Neural progenitor cell (in vitro differentiated cells): ENCODE measurements at regions not wholly inside any gene's neighbourhood (a gene's known extent, or its start where the extent isn't known, plus 50 kb on each side); places are given as distances from the start of the nearest gene placed in this dataset.

Experiments
- DNase-seq: peaks from one replicate; pipeline ENCODE4 v3.0.0-alpha.2; 2016; ENCODE audit warnings: low spot score
- H2AFZ ChIP-seq: fragments of 200-600 bp; sonication (generic); replicated peaks from 2 replicates; pipeline ENCODE4 v1.6.1; 2016; ENCODE audit warnings: antibody characterized with exemption
- H3F3A ChIP-seq: fragments of 200-600 bp; sonication (generic); 2 replicates; pipeline ENCODE4 v1.6.1; 2016; ENCODE audit warnings: antibody characterized with exemption, low read depth
- H3K27ac ChIP-seq: fragments of 200-600 bp; sonication (generic); 2 replicates; pipeline ENCODE4 v1.5.1; 2016; ENCODE audit warnings: mild to moderate bottlenecking
- H3K27me3 ChIP-seq: fragments of 200-600 bp; sonication (generic); 2 replicates; pipeline ENCODE4 v1.6.1; 2016; ENCODE audit warnings: mild to moderate bottlenecking, moderate library complexity
- H3K36me3 ChIP-seq: fragments of 200-600 bp; sonication (generic); 2 replicates; pipeline ENCODE4 v1.5.1; 2016
- H3K4me1 ChIP-seq: fragments of 200-600 bp; sonication (generic); 2 replicates; pipeline ENCODE4 v1.6.1; 2016; ENCODE audit warnings: mixed run types
- H3K4me2 ChIP-seq: fragments of 200-600 bp; sonication (generic); 2 replicates; pipeline ENCODE4 v1.6.1; 2016
- H3K4me3 ChIP-seq: fragments of 200-600 bp; sonication (generic); 2 replicates; pipeline ENCODE4 v1.5.1; 2016
- H3K79me2 ChIP-seq: fragments of 200-600 bp; sonication (generic); 2 replicates; pipeline ENCODE4 v1.6.1; 2016; ENCODE audit warnings: low read depth
- H3K9ac ChIP-seq: fragments of 200-600 bp; sonication (generic); 2 replicates; pipeline ENCODE4 v1.6.1; 2016
- H3K9me3 ChIP-seq: fragments of 200-600 bp; sonication (generic); 2 replicates; pipeline ENCODE4 v1.5.1; 2016; ENCODE audit warnings: low read depth
- H4K20me1 ChIP-seq: fragments of 200-600 bp; sonication (generic); 2 replicates; pipeline ENCODE4 v1.6.1; 2016; ENCODE audit warnings: low read depth
- H3K27ac Mint-ChIP-seq: 3 replicates; pipeline ENCODE4 v1.8.0; 2021; ENCODE audit warnings: mixed read lengths
- H3K27me3 Mint-ChIP-seq: 2 replicates; pipeline ENCODE4 v1.8.0; 2022; ENCODE audit warnings: low read depth, mild to moderate bottlenecking, inconsistent platforms, moderate library complexity, mixed read lengths; ENCODE audit not compliant: insufficient read depth
- H3K36me3 Mint-ChIP-seq: 3 replicates; pipeline ENCODE4 v1.8.0; 2021; ENCODE audit warnings: mixed read lengths
- H3K4me1 Mint-ChIP-seq: 3 replicates; pipeline ENCODE4 v1.8.0; 2021; ENCODE audit warnings: mixed read lengths
- H3K4me3 Mint-ChIP-seq: 3 replicates; pipeline ENCODE4 v1.8.0; 2021; ENCODE audit warnings: mild to moderate bottlenecking, moderate library complexity, mixed read lengths
- H3K9me3 Mint-ChIP-seq: 3 replicates; pipeline ENCODE4 v1.8.0; 2020; ENCODE audit warnings: mixed read lengths
- EZH2 ChIP-seq: fragments of 200-600 bp; sonication (generic); IDR thresholded peaks from 2 replicates; pipeline ENCODE4 v1.6.1; 2017; ENCODE audit warnings: antibody characterized with exemption, mild to moderate bottlenecking, moderate library complexity
- EZH2phosphoT487 ChIP-seq: fragments of 200-600 bp; sonication (generic); IDR thresholded peaks from 2 replicates; pipeline ENCODE4 v1.6.1; 2017; ENCODE audit warnings: antibody characterized with exemption
- TF ChIP-seq, protein P1 (sequence below): fragments of 200-600 bp; sonication (generic); IDR thresholded peaks from 2 replicates; pipeline ENCODE4 v1.5.1; 2017; ENCODE audit warnings: antibody characterized with exemption, mild to moderate bottlenecking

DNA sequence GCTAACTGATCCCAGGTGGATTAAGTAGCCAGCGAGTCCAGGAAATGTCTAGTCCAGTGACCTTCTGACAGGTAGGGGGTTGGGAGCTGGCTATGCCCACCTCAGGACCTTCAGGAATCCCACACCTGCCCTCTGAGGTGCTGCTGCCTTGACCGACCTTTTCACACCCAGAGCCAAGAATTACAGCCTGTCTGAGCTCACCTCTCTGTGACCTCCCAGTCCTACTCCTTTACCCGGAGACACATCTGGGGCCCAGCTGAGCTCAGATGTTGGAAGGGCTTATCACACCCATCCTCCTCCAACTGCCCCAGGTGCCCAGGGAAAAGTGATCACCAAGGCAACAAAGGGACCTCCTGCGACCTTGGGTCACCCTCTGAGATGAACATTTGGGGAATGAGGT, 413.3 kb upstream of the TNP1 start:
- H3K27me3 Mint-ChIP-seq: peaks cover 16% of the 10 kb centered on the region
- Histone ChIP-seq H2AFZ (no peak overlapping the region), H3K79me2 (no peaks in the 10 kb centered on the region), H3K27ac (no peak overlapping the region), H3K9ac (no peak overlapping the region), H3F3A (peaks cover 14% of the 10 kb centered on the region), H3K4me3 (no peak overlapping the region), H3K36me3 (no peaks in the 10 kb centered on the region), H3K9me3 (no peaks in the 10 kb centered on the region), H3K4me2 (no peak overlapping the region), H3K27me3 (peaks cover 70% of the 10 kb centered on the region), H4K20me1 (no peaks in the 10 kb centered on the region), H3K4me1 (peaks cover 16% of the 10 kb centered on the region)
- no peak overlapping the region for H3K4me3 Mint-ChIP-seq
- TF ChIP-seq EZH2phosphoT487 (no peak), EZH2 (no peak)
- H3K4me1 Mint-ChIP-seq: peaks cover 22% of the 10 kb centered on the region
- H3K9me3 Mint-ChIP-seq: peaks cover 6% of the 10 kb centered on the region
- H3K27ac Mint-ChIP-seq: no peak overlapping the region
- DNase-seq: no peak
- no peaks in the 10 kb centered on the region for H3K36me3 Mint-ChIP-seq

GRCh38 chr2:217271813-217272212, 411.9 kb upstream of the TNP1 start:
- H3K27ac ChIP-seq: no peak overlapping the region
- no peaks in the 10 kb centered on the region for H3K36me3 Mint-ChIP-seq
- H3K27me3 Mint-ChIP-seq: peaks cover 21% of the 10 kb centered on the region
- H4K20me1 ChIP-seq: no peaks in the 10 kb centered on the region
- peaks cover 83% of the 10 kb centered on the region for H3K27me3 ChIP-seq
- TF ChIP-seq EZH2phosphoT487: no peak
- TF ChIP-seq, protein P1, sequence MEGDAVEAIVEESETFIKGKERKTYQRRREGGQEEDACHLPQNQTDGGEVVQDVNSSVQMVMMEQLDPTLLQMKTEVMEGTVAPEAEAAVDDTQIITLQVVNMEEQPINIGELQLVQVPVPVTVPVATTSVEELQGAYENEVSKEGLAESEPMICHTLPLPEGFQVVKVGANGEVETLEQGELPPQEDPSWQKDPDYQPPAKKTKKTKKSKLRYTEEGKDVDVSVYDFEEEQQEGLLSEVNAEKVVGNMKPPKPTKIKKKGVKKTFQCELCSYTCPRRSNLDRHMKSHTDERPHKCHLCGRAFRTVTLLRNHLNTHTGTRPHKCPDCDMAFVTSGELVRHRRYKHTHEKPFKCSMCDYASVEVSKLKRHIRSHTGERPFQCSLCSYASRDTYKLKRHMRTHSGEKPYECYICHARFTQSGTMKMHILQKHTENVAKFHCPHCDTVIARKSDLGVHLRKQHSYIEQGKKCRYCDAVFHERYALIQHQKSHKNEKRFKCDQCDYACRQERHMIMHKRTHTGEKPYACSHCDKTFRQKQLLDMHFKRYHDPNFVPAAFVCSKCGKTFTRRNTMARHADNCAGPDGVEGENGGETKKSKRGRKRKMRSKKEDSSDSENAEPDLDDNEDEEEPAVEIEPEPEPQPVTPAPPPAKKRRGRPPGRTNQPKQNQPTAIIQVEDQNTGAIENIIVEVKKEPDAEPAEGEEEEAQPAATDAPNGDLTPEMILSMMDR: no peak
- TF ChIP-seq EZH2: no peak
- H3K9ac ChIP-seq: no peak overlapping the region
- H3K4me3 ChIP-seq: no peak overlapping the region
- H3K9me3 ChIP-seq: no peaks in the 10 kb centered on the region
- peaks cover 19% of the 10 kb centered on the region for H3K9me3 Mint-ChIP-seq
- H3F3A ChIP-seq: peaks cover 14% of the 10 kb centered on the region
- H3K79me2 ChIP-seq: no peaks in the 10 kb centered on the region
- no peaks in the 10 kb centered on the region for H3K36me3 ChIP-seq
- peaks cover 16% of the 10 kb centered on the region for H3K4me1 ChIP-seq
- H3K4me3 Mint-ChIP-seq: no peak overlapping the region
- no peak overlapping the region for H3K4me2 ChIP-seq
- H3K4me1 Mint-ChIP-seq: peaks cover 22% of the 10 kb centered on the region
- H3K27ac Mint-ChIP-seq: no peak overlapping the region
- H2AFZ ChIP-seq: no peak overlapping the region
- DNase-seq: no peak

- Histone ChIP-seq H3K9ac (no peak overlapping the region), H3K4me2 (peak overlapping the region; percentile 53), H2AFZ (no peak overlapping the region), H3K27ac (no peak overlapping the region), H4K20me1 (no peaks in the 10 kb centered on the region), H3K79me2 (no peaks in the 10 kb centered on the region), H3K4me1 (peaks cover 16% of the 10 kb centered on the region), H3K9me3 (no peaks in the 10 kb centered on the region), H3K27me3 (peaks cover 79% of the 10 kb centered on the region), H3F3A (peaks cover 14% of the 10 kb centered on the region), H3K36me3 (no peaks in the 10 kb centered on the region), H3K4me3 (no peak overlapping the region)
- DNase-seq: peak; percentile 16
- peaks cover 22% of the 10 kb centered on the region for H3K4me1 Mint-ChIP-seq
- H3K36me3 Mint-ChIP-seq: no peaks in the 10 kb centered on the region
- H3K9me3 Mint-ChIP-seq: peaks cover 26% of the 10 kb centered on the region
- H3K4me3 Mint-ChIP-seq: peak overlapping the region; percentile 21
- TF ChIP-seq, protein P1: no peak
- TF ChIP-seq EZH2phosphoT487 (no peak), EZH2 (no peak)
- H3K27ac Mint-ChIP-seq: no peak overlapping the region
- peaks cover 21% of the 10 kb centered on the region for H3K27me3 Mint-ChIP-seq
These were observed 410.7 kb upstream of the TNP1 start for GRCh38 chr2:217270485-217271121.

- H3K36me3 Mint-ChIP-seq: no peaks in the 10 kb centered on the region
- peak; percentile 75 for DNase-seq
- Histone ChIP-seq H3K36me3 (no peaks in the 10 kb centered on the region), H3K9ac (no peak overlapping the region), H3K79me2 (no peaks in the 10 kb centered on the region), H3K4me1 (peaks cover 16% of the 10 kb centered on the region), H3K9me3 (no peaks in the 10 kb centered on the region), H3K4me3 (no peak overlapping the region), H3F3A (peaks cover 14% of the 10 kb centered on the region), H3K27ac (no peak overlapping the region), H2AFZ (no peak overlapping the region), H4K20me1 (no peaks in the 10 kb centered on the region), H3K4me2 (peak overlapping the region; percentile 53), H3K27me3 (peaks cover 78% of the 10 kb centered on the region)
- peak overlapping the region; percentile 51 for H3K27ac Mint-ChIP-seq
- H3K4me1 Mint-ChIP-seq: peaks cover 22% of the 10 kb centered on the region
- H3K9me3 Mint-ChIP-seq: peaks cover 26% of the 10 kb centered on the region
- peak overlapping the region; percentile 33 for H3K4me3 Mint-ChIP-seq
- no peak for TF ChIP-seq EZH2
- TF ChIP-seq, protein P1: no peak
- no peak for TF ChIP-seq EZH2phosphoT487
- H3K27me3 Mint-ChIP-seq: peaks cover 21% of the 10 kb centered on the region
These were observed 410.0 kb upstream of the TNP1 start for GRCh38 chr2:217269701-217270484.
